ENCODE measurements at regions not wholly inside any gene's neighbourhood (a gene's known extent, or its start where the extent isn't known, plus 50 kb on each side); places are given as distances from the start of the nearest gene placed in this dataset.

GRCh38 chr9:103798620-103799019 lies 295.5 kb upstream of the SMC2 start (continued):
- no peak for TF ChIP-seq SIRT6 (IDR thresholded peaks at IDR 0.05; ENCODE audit: low read length)
- no peak for TF ChIP-seq TAF1 (IDR thresholded peaks at IDR 0.05; ENCODE audit: low read depth, low read length)
- no peak for TF ChIP-seq KDM5A (IDR thresholded peaks at IDR 0.05; ENCODE audit: low read length)
